ENCODE measurements at regions not wholly inside any gene's neighbourhood (a gene's known extent, or its start where the extent isn't known, plus 50 kb on each side); places are given as distances from the start of the nearest gene placed in this dataset.

GRCh38 chr6:40185486-40185885 lies 251.2 kb upstream of the MOCS1 start:
- no peak for DNase-seq (ENCODE audit: extremely low read depth, low read depth)
- no peak for TF ChIP-seq CTCF (IDR thresholded peaks at IDR 0.05; ENCODE audit: low read depth, low read length)

- no peak for TF ChIP-seq CTCF (IDR thresholded peaks at IDR 0.05; ENCODE audit: low read depth, low read length)
- DNase-seq (ENCODE audit: extremely low read depth, low read depth) = no peak
Measured at GRCh38 chr6:40183902-40184301, 249.6 kb upstream of the MOCS1 start.

GRCh38 chr6:40181367-40181766 lies 247.1 kb upstream of the MOCS1 start:
- TF ChIP-seq CTCF (IDR thresholded peaks at IDR 0.05; ENCODE audit: low read depth, low read length) = no peak
- DNase-seq (ENCODE audit: extremely low read depth, low read depth) = no peak

GRCh38 chr6:40180271-40180670 lies 246.0 kb upstream of the MOCS1 start:
- no peak for DNase-seq (ENCODE audit: extremely low read depth, low read depth)
- no peak for TF ChIP-seq CTCF (IDR thresholded peaks at IDR 0.05; ENCODE audit: low read depth, low read length)

GRCh38 chr6:40179496-40179895 lies 245.2 kb upstream of the MOCS1 start:
- TF ChIP-seq CTCF (IDR thresholded peaks at IDR 0.05; ENCODE audit: low read depth, low read length) = no peak
- DNase-seq (ENCODE audit: extremely low read depth, low read depth) = no peak

- TF ChIP-seq CTCF (IDR thresholded peaks at IDR 0.05; ENCODE audit: low read depth, low read length) = no peak
- DNase-seq (ENCODE audit: extremely low read depth, low read depth) = no peak
Measured at GRCh38 chr6:40177598-40177997, 243.3 kb upstream of the MOCS1 start.

GRCh38 chr6:40176152-40176551 lies 241.9 kb upstream of the MOCS1 start:
- no peak for DNase-seq (ENCODE audit: extremely low read depth, low read depth)
- TF ChIP-seq CTCF (IDR thresholded peaks at IDR 0.05; ENCODE audit: low read depth, low read length) = no peak
